Left lung (tissue), 4 donors: ENCODE measurements at regions not wholly inside any gene's neighbourhood (a gene's known extent, or its start where the extent isn't known, plus 50 kb on each side); places are given as distances from the start of the nearest gene placed in this dataset.

ENCODE experiments used
- ATAC-seq: fragments of 200-7000 bp; cut with Tn5 transposase; one replicate; pipeline ENCODE4 v1.9.1; 2020; ENCODE audit warnings: moderate library complexity
- DNase-seq, 4 donors: peaks; one replicate each; pipeline ENCODE4 v3.0.0-alpha.2; 2013 to 2020
- H3K27ac ChIP-seq, 2 donors: fragments of 200-600 bp; sonication (generic) in 1 of 2; one replicate each; pipeline versions ENCODE4 v1.5.0 to v1.8.0; 2020 to 2021
- H3K27me3 ChIP-seq, 2 donors: fragments of 200-600 bp; sonication (generic) in 1 of 2; one replicate each; pipeline versions ENCODE4 v1.5.0 to v1.8.0; 2020 to 2021
- H3K36me3 ChIP-seq, 2 donors: fragments of 200-600 bp; sonication (generic) in 1 of 2; one replicate each; pipeline versions ENCODE4 v1.5.0 to v1.8.0; 2020 to 2021
- H3K4me1 ChIP-seq, 2 donors: fragments of 200-600 bp; one replicate each; pipeline ENCODE4 v1.8.0; 2021
- H3K4me3 ChIP-seq, 2 donors: fragments of 200-600 bp; sonication (generic) in 1 of 2; one replicate each; pipeline versions ENCODE4 v1.5.0 to v1.8.0; 2020 to 2021; ENCODE audit warnings: mild to moderate bottlenecking in 1 of 2
- H3K9me3 ChIP-seq, 2 donors: fragments of 200-600 bp; sonication (generic) in 1 of 2; one replicate each; pipeline versions ENCODE4 v1.5.0 to v1.8.0; 2020 to 2021
- intact Hi-C, 2 donors: fragments of 100-400 bp; cut with DNase I; formaldehyde crosslinking; loops; one replicate each; pipeline versions ENCODE4 v1.11.2 to v1.14.2; 2022
- TF ChIP-seq, protein P1 (sequence below), 2 donors: fragments of 200-600 bp; sonication (generic) in 1 of 2; IDR thresholded peaks; one replicate each; pipeline versions ENCODE4 v1.5.0 to v1.8.0; 2021; ENCODE audit warnings: antibody characterized with exemption in 2 of 2
- donor health status: DM: no; HTN: yes; CAD: no.
- donor health status: DM: no; HTN: no; CAD: no.

GRCh38 chr3:25973122-25973521 is 183.2 kb downstream of the OXSM start:
- no peak overlapping the region for H3K4me3 ChIP-seq
- H3K36me3 ChIP-seq = no peaks in the 10 kb centered on the region
- intact Hi-C loops = no loop called here
- no peak overlapping the region for H3K27ac ChIP-seq
- H3K27me3 ChIP-seq = no peaks in the 10 kb centered on the region
- no peak for DNase-seq
- TF ChIP-seq, protein P1, sequence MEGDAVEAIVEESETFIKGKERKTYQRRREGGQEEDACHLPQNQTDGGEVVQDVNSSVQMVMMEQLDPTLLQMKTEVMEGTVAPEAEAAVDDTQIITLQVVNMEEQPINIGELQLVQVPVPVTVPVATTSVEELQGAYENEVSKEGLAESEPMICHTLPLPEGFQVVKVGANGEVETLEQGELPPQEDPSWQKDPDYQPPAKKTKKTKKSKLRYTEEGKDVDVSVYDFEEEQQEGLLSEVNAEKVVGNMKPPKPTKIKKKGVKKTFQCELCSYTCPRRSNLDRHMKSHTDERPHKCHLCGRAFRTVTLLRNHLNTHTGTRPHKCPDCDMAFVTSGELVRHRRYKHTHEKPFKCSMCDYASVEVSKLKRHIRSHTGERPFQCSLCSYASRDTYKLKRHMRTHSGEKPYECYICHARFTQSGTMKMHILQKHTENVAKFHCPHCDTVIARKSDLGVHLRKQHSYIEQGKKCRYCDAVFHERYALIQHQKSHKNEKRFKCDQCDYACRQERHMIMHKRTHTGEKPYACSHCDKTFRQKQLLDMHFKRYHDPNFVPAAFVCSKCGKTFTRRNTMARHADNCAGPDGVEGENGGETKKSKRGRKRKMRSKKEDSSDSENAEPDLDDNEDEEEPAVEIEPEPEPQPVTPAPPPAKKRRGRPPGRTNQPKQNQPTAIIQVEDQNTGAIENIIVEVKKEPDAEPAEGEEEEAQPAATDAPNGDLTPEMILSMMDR (IDR thresholded peaks at IDR 0.05) = no peak
- ATAC-seq = no peak
- no peaks in the 10 kb centered on the region for H3K4me1 ChIP-seq
- peaks cover 0 to 6% of the 10 kb centered on the region in 2 donors for H3K9me3 ChIP-seq

GRCh38 chr3:25982756-25983155 is 192.9 kb downstream of the OXSM start:
- peaks cover 0 to 1% of the 10 kb centered on the region in 2 donors for H3K9me3 ChIP-seq
- TF ChIP-seq, protein P1 (IDR thresholded peaks at IDR 0.05) = no peak
- ATAC-seq = no peak

GRCh38 chr3:25985621-25986020 is 195.7 kb downstream of the OXSM start:
- no peak for ATAC-seq
- intact Hi-C loops = no loop called here
- no peaks in the 10 kb centered on the region for H3K36me3 ChIP-seq
- H3K27ac ChIP-seq = no peak overlapping the region
- no peak overlapping the region for H3K4me3 ChIP-seq
- DNase-seq = no peak
- H3K4me1 ChIP-seq = no peaks in the 10 kb centered on the region
- TF ChIP-seq, protein P1 (IDR thresholded peaks at IDR 0.05) = no peak
- no peaks in the 10 kb centered on the region for H3K27me3 ChIP-seq
- peaks cover 0 to 2% of the 10 kb centered on the region in 2 donors for H3K9me3 ChIP-seq

More at GRCh38 chr3:25982756-25983155, 192.9 kb downstream of the OXSM start:
- no peaks in the 10 kb centered on the region for H3K27me3 ChIP-seq
- no peaks in the 10 kb centered on the region for H3K4me1 ChIP-seq
- intact Hi-C loops = no loop called here
- no peak for DNase-seq
- H3K4me3 ChIP-seq = no peak overlapping the region
- no peaks in the 10 kb centered on the region for H3K36me3 ChIP-seq
- no peak overlapping the region for H3K27ac ChIP-seq

DNA sequence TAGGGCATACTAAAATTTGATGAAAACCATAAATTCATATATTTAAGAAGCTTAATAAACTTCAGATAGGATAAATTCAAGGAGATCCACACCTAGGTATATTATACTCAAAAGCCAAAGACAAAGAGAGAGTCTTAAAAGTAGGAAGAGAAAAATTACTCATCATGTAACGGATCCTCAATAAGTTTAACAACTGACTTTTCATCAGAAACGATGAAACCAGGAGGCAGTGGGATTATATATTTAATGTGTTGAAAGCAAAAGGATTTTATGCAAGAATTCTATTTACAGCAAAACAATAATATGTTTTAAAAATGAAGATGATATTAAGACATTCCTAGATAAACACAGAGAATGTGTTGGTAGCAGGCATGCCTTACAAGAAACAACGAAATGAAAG is 202.7 kb downstream of the OXSM start:
- no peak overlapping the region for H3K27ac ChIP-seq
- no peak for ATAC-seq
- intact Hi-C loops = no loop called here
- peaks cover 0 to 47% of the 10 kb centered on the region in 2 donors for H3K9me3 ChIP-seq
- H3K36me3 ChIP-seq = no peaks in the 10 kb centered on the region
- H3K27me3 ChIP-seq = no peaks in the 10 kb centered on the region
- DNase-seq = no peak
- H3K4me3 ChIP-seq = no peak overlapping the region
- TF ChIP-seq, protein P1 (IDR thresholded peaks at IDR 0.05) = no peak
- no peaks in the 10 kb centered on the region for H3K4me1 ChIP-seq

DNA sequence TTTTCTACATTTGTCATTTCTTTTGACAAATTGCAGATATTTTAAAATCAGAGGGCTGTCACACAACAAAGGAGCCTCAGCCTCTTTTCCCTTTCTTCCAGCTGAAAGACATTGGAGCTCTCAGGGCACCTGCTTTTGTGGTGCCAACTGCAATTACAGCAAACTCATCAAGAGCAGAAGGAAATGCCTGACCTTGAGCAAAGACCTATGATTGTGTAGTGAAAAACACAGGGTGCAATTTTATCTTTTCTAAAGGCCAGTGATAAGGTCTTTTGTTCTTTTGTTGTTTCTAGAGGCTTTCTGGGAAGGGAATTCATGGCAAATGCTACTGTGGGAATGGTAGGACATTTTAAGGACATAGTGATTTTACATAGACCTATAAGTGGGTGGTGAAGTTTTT is 214.3 kb downstream of the OXSM start:
- no peak overlapping the region for H3K4me3 ChIP-seq
- no peaks in the 10 kb centered on the region for H3K4me1 ChIP-seq
- no peak overlapping the region for H3K27ac ChIP-seq
- peaks cover 0 to 28% of the 10 kb centered on the region in 2 donors for H3K9me3 ChIP-seq
- no peaks in the 10 kb centered on the region for H3K27me3 ChIP-seq
- TF ChIP-seq, protein P1 (IDR thresholded peaks at IDR 0.05) = no peak
- no peak for DNase-seq
- no peak for ATAC-seq
- intact Hi-C loops = no loop called here
- H3K36me3 ChIP-seq = no peaks in the 10 kb centered on the region
